Mammary epithelial cell (primary cell): ENCODE measurements at regions not wholly inside any gene's neighbourhood (a gene's known extent, or its start where the extent isn't known, plus 50 kb on each side); places are given as distances from the start of the nearest gene placed in this dataset.

Experiments used
- CTCF ChIP-seq, 2 donors: IDR thresholded peaks in 1 of 2; conservative IDR thresholded peaks in 1 of 2; 2 replicates each; pipeline ENCODE4 v1.5.1; 2011 to 2012; ENCODE audit warnings: inconsistent platforms in 2 of 2, low read length in 2 of 2, mild to moderate bottlenecking in 2 of 2, control low read depth in 1 of 2, low read depth in 1 of 2; ENCODE audit not compliant: insufficient read depth in 1 of 2; ENCODE audit errors: extremely low read depth in 1 of 2
- EZH2 ChIP-seq: IDR thresholded peaks from 2 replicates; pipeline ENCODE4 v1.6.1; 2012; ENCODE audit warnings: low read length, inconsistent platforms, borderline replicate concordance

- no peak for TF ChIP-seq CTCF (conservative IDR thresholded peaks at IDR 0.05 in 1 of 2, IDR thresholded peaks at IDR 0.05 in 1 of 2; ENCODE audit: extremely low read depth in 1 of 2, insufficient read depth in 1 of 2, low read depth in 1 of 2, low read length in 2 of 2)
- TF ChIP-seq EZH2: no peak
These were observed 242.4 kb upstream of the TBX3 start for GRCh38 chr12:114926341-114926740.
